ENCODE measurements at regions not wholly inside any gene's neighbourhood (a gene's known extent, or its start where the extent isn't known, plus 50 kb on each side); places are given as distances from the start of the nearest gene placed in this dataset.

DNA sequence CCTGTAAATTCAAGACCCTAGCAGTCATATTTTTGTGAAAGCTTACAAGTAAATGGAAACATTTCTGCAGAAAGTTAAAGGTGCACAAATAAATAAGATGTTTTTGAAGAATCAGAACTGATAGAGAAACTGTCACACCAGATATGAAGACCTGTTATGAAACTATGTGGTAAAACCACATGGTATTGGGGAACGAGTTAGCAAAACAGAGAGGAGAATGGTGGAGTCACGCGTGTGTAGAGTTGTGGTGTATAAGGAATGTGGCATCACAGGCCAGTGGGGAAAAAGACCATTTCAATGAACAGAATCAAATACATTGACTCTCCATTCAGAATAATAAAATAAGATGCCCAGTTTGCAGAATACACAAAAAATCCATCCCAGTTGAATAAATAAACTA, 477.2 kb downstream of the ICE1 start:
- TF ChIP-seq, protein P1, sequence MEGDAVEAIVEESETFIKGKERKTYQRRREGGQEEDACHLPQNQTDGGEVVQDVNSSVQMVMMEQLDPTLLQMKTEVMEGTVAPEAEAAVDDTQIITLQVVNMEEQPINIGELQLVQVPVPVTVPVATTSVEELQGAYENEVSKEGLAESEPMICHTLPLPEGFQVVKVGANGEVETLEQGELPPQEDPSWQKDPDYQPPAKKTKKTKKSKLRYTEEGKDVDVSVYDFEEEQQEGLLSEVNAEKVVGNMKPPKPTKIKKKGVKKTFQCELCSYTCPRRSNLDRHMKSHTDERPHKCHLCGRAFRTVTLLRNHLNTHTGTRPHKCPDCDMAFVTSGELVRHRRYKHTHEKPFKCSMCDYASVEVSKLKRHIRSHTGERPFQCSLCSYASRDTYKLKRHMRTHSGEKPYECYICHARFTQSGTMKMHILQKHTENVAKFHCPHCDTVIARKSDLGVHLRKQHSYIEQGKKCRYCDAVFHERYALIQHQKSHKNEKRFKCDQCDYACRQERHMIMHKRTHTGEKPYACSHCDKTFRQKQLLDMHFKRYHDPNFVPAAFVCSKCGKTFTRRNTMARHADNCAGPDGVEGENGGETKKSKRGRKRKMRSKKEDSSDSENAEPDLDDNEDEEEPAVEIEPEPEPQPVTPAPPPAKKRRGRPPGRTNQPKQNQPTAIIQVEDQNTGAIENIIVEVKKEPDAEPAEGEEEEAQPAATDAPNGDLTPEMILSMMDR (IDR thresholded peaks at IDR 0.05) = no peak
- TF ChIP-seq POLR2A (IDR thresholded peaks at IDR 0.05) = no peak

Data from thyroid gland (tissue), 4 donors.